ENCODE measurements at regions not wholly inside any gene's neighbourhood (a gene's known extent, or its start where the extent isn't known, plus 50 kb on each side); places are given as distances from the start of the nearest gene placed in this dataset.
"Not testable (repeated sequence)": the region's sequence is repeated elsewhere in the genome, so short reads cannot be mapped to it uniquely, and the experiment has no call there.

- H3K4me3 ChIP-seq (ENCODE audit: low read length in 2 of 2) = no peak overlapping the region
- H3K27ac ChIP-seq (ENCODE audit: low read depth in 1 of 2, low read length in 2 of 2) = no peak overlapping the region
- H3K27me3 ChIP-seq (ENCODE audit: control insufficient read depth in 1 of 2, insufficient read depth in 2 of 2, low read length in 1 of 2) = no peaks in the 10 kb centered on the region
- ATAC-seq (ENCODE audit: low FRiP score) = no peak
- H3K36me3 ChIP-seq (ENCODE audit: control insufficient read depth in 1 of 2, insufficient read depth in 2 of 2, low read length in 1 of 2) = no peaks in the 10 kb centered on the region
- WGBS, 2 donors = 20 to 22% methylated on average over 1 of the region's 1 CpG
- no peak for DNase-seq
- H3K4me1 ChIP-seq (ENCODE audit: control insufficient read depth in 1 of 2, insufficient read depth in 2 of 2, low read length in 2 of 2) = no peaks in the 10 kb centered on the region
- intact Hi-C loops (cut with DNase I) = no loop called here
- no peaks in the 10 kb centered on the region for H3K9me3 ChIP-seq (ENCODE audit: control insufficient read depth, low read length)
These were observed 75.6 kb upstream of the GRIN3A start for GRCh38 chr9:101814064-101814463.

DNA sequence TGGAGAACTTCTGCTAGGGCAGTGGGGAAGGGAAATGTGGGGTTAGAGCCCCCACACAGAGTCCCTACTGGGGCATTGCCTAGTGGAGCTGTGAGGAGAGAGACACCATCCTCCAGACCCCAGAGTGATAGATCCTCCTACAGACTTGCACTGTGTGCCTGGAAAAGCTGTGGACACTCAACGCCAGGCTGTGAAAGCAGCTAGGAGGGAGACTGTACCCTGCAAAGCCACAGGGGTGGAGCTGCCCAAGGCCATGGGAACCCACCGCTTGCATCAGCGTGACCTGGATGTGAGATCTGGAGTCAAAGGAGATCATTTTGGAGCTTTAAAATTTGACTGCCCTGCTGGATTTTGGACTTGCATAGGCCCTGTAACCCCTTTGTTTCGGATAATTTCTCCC lies 69.4 kb upstream of the GRIN3A start:
- H3K27ac ChIP-seq (ENCODE audit: low read depth in 1 of 2, low read length in 2 of 2); H3K4me3 ChIP-seq (ENCODE audit: low read length in 2 of 2); DNase-seq; H3K27me3 ChIP-seq (ENCODE audit: control insufficient read depth in 1 of 2, insufficient read depth in 2 of 2, low read length in 1 of 2); intact Hi-C loops (cut with DNase I); H3K4me1 ChIP-seq (ENCODE audit: control insufficient read depth in 1 of 2, insufficient read depth in 2 of 2, low read length in 2 of 2); H3K9me3 ChIP-seq (ENCODE audit: control insufficient read depth, low read length); ATAC-seq (ENCODE audit: low FRiP score); H3K36me3 ChIP-seq (ENCODE audit: control insufficient read depth in 1 of 2, insufficient read depth in 2 of 2, low read length in 1 of 2): not testable (repeated sequence)
- 93% methylated on average over 4 of the region's 4 CpGs for WGBS, 2 donors

DNA sequence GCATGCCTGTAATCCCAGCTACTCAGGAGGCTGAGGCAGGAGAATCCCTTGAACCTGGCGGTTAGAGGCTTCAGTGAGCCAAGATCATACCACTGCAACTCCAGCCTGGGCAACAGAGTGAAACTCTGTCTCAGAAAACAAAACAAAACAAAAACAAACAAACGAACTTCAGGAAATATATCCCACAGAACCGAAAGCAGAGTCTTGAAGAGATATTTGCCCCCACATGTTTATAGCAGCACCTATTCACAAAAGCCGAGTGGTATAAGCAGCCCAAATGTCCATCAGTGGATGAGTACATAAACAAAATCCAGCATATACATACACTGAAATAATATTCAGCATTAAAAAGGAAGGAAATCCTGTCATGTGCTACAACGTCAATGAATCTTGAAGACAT lies 57.6 kb upstream of the GRIN3A start:
- H3K4me3 ChIP-seq (ENCODE audit: low read length in 2 of 2) = no peak overlapping the region
- H3K9me3 ChIP-seq (ENCODE audit: control insufficient read depth, low read length) = peaks cover 1% of the 10 kb centered on the region
- no peak for DNase-seq
- intact Hi-C loops (cut with DNase I) = no loop called here
- H3K27me3 ChIP-seq (ENCODE audit: control insufficient read depth in 1 of 2, insufficient read depth in 2 of 2, low read length in 1 of 2) = peaks cover 0 to 2% of the 10 kb centered on the region in 2 donors
- H3K4me1 ChIP-seq (ENCODE audit: control insufficient read depth in 1 of 2, insufficient read depth in 2 of 2, low read length in 2 of 2) = no peaks in the 10 kb centered on the region
- WGBS, 2 donors = 67 to 72% methylated on average over 5 of the region's 5 CpGs
- no peak for ATAC-seq (ENCODE audit: low FRiP score)
- H3K36me3 ChIP-seq (ENCODE audit: control insufficient read depth in 1 of 2, insufficient read depth in 2 of 2, low read length in 1 of 2) = no peaks in the 10 kb centered on the region
- no peak overlapping the region for H3K27ac ChIP-seq (ENCODE audit: low read depth in 1 of 2, low read length in 2 of 2)

DNA sequence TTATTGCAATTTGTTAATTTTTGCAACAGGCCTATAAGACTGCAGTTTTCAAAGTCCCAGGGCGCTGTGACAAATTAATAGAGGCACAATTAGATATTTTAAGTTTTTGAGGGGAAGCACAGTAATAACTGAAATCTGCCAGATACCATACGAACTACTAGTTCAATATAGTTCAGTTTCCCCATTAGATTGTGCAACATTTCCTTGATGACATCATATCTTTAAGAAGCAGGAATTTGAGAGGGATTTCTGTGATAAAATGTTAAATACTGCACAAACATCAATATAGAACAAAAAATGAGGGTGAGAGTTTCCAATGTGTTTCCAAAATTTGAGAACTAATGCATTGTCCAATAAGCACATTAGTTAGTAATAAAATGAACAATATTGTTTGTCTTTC lies 56.7 kb upstream of the GRIN3A start:
- no peaks in the 10 kb centered on the region for H3K36me3 ChIP-seq (ENCODE audit: control insufficient read depth in 1 of 2, insufficient read depth in 2 of 2, low read length in 1 of 2)
- H3K27me3 ChIP-seq (ENCODE audit: control insufficient read depth in 1 of 2, insufficient read depth in 2 of 2, low read length in 1 of 2) = peaks cover 0 to 2% of the 10 kb centered on the region in 2 donors

GRCh38 chr9:101792475-101792874 lies 54.0 kb upstream of the GRIN3A start:
- DNase-seq = no peak
- H3K4me1 ChIP-seq (ENCODE audit: control insufficient read depth in 1 of 2, insufficient read depth in 2 of 2, low read length in 2 of 2) = no peaks in the 10 kb centered on the region
- H3K36me3 ChIP-seq (ENCODE audit: control insufficient read depth in 1 of 2, insufficient read depth in 2 of 2, low read length in 1 of 2) = no peaks in the 10 kb centered on the region
- peaks cover 1% of the 10 kb centered on the region for H3K9me3 ChIP-seq (ENCODE audit: control insufficient read depth, low read length)
- intact Hi-C loops (cut with DNase I) = no loop called here
- ATAC-seq (ENCODE audit: low FRiP score) = no peak
- no peak overlapping the region for H3K4me3 ChIP-seq (ENCODE audit: low read length in 2 of 2)
- H3K27ac ChIP-seq (ENCODE audit: low read depth in 1 of 2, low read length in 2 of 2) = no peak overlapping the region
- peaks cover 0 to 2% of the 10 kb centered on the region in 2 donors for H3K27me3 ChIP-seq (ENCODE audit: control insufficient read depth in 1 of 2, insufficient read depth in 2 of 2, low read length in 1 of 2)
- WGBS, 2 donors = 77 to 83% methylated on average over 3 of the region's 3 CpGs

More for the DNA sequence above, 56.7 kb upstream of the GRIN3A start:
- DNase-seq (no peak), ATAC-seq (ENCODE audit: low FRiP score) (no peak)
- peaks cover 1% of the 10 kb centered on the region for H3K9me3 ChIP-seq (ENCODE audit: control insufficient read depth, low read length)
- H3K4me1 ChIP-seq (ENCODE audit: control insufficient read depth in 1 of 2, insufficient read depth in 2 of 2, low read length in 2 of 2) = no peaks in the 10 kb centered on the region
- H3K4me3 ChIP-seq (ENCODE audit: low read length in 2 of 2) = no peak overlapping the region
- WGBS, 2 donors = 85% methylated on average over 2 of the region's 2 CpGs
- intact Hi-C loops (cut with DNase I) = no loop called here
- no peak overlapping the region for H3K27ac ChIP-seq (ENCODE audit: low read depth in 1 of 2, low read length in 2 of 2)

- no peak overlapping the region for H3K4me3 ChIP-seq (ENCODE audit: low read length in 2 of 2)
- no peak overlapping the region for H3K27ac ChIP-seq (ENCODE audit: low read depth in 1 of 2, low read length in 2 of 2)
- peaks cover 0 to 2% of the 10 kb centered on the region in 2 donors for H3K27me3 ChIP-seq (ENCODE audit: control insufficient read depth in 1 of 2, insufficient read depth in 2 of 2, low read length in 1 of 2)
- DNase-seq = no peak
- no peaks in the 10 kb centered on the region for H3K36me3 ChIP-seq (ENCODE audit: control insufficient read depth in 1 of 2, insufficient read depth in 2 of 2, low read length in 1 of 2)
- WGBS, 2 donors = 2 to 3% methylated on average over 3 of the region's 3 CpGs
- H3K4me1 ChIP-seq (ENCODE audit: control insufficient read depth in 1 of 2, insufficient read depth in 2 of 2, low read length in 2 of 2) = no peaks in the 10 kb centered on the region
- no peak for ATAC-seq (ENCODE audit: low FRiP score)
- H3K9me3 ChIP-seq (ENCODE audit: control insufficient read depth, low read length) = peaks cover 1% of the 10 kb centered on the region
- intact Hi-C loops (cut with DNase I) = no loop called here
These were observed 53.5 kb upstream of the GRIN3A start for GRCh38 chr9:101791938-101792337.

DNA sequence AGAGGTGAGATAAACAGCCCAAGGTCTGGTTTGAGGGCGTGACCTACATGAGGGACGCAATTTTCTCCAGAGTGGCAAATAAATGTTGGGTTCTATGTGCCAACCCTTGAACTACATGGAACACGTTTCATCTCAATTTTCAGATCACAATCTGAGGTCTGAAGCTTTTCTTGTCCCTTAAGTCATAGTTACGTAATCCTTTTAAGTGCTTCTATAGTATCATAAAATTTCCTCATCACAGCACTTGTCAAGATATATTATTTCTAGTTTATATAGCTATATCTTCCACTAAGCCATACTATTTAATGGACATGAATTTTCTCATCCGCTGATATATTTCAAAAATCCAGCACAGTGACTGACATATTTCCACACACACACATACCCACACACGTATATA lies 53.1 kb upstream of the GRIN3A start:
- DNase-seq (no peak), ATAC-seq (ENCODE audit: low FRiP score) (no peak)
- Histone ChIP-seq H3K36me3 (ENCODE audit: control insufficient read depth in 1 of 2, insufficient read depth in 2 of 2, low read length in 1 of 2) (no peaks in the 10 kb centered on the region), H3K27me3 (ENCODE audit: control insufficient read depth in 1 of 2, insufficient read depth in 2 of 2, low read length in 1 of 2) (peaks cover 0 to 2% of the 10 kb centered on the region in 2 donors), H3K27ac (ENCODE audit: low read depth in 1 of 2, low read length in 2 of 2) (no peak overlapping the region), H3K9me3 (ENCODE audit: control insufficient read depth, low read length) (peaks cover 1% of the 10 kb centered on the region), H3K4me1 (ENCODE audit: control insufficient read depth in 1 of 2, insufficient read depth in 2 of 2, low read length in 2 of 2) (no peaks in the 10 kb centered on the region), H3K4me3 (ENCODE audit: low read length in 2 of 2) (no peak overlapping the region)
- WGBS, 2 donors = 65 to 68% methylated on average over 6 of the region's 6 CpGs
- intact Hi-C loops (cut with DNase I) = no loop called here
